K562 (cell line): ENCODE measurements at regions not wholly inside any gene's neighbourhood (a gene's known extent, or its start where the extent isn't known, plus 50 kb on each side); places are given as distances from the start of the nearest gene placed in this dataset.

Experiments used
- ATAC-seq: fragments of 200-7000 bp; cut with Tn5 transposase; 3 replicates; pipeline ENCODE4 v1.9.1; 2020; ENCODE audit warnings: moderate library complexity
- BruUV-seq: library from RNA; stranded (reverse); fragments of 400-500 nt; replicated peaks from 2 replicates; lab custom pipeline; 2021; lab: Mats Ljungman, UMichigan
- CTCF ChIA-PET: fragments of 300-600 bp; formaldehyde crosslinking; extraction: SDS; loops from one replicate; lab custom pipeline; 2021; ENCODE audit warnings: low intra/inter-chr PET ratio; lab: Yijun Ruan, JAX
- POLR2A ChIA-PET: fragments of 300-600, 350-650 bp; sonication (Branson Sonifier 250); formaldehyde crosslinking; extraction: SDS; loops from one replicate; lab custom pipeline; 2021; ENCODE audit warnings: antibody characterized with exemption, inconsistent platforms; lab: Yijun Ruan, JAX
- DNase-seq, 4 experiments: peaks; one replicate each; pipeline versions ENCODE4 v3.0.0 to v3.0.0-alpha.2; 2011 to 2018; ENCODE audit warnings: low spot score in 3 of 4, mixed read lengths in 3 of 4; ENCODE audit errors: extremely low read depth in 1 of 4
- FAIRE-seq: peaks from 2 replicates; lab custom pipeline; 2011; peaks lifted over from hg19 to GRCh38; lab: Jason Lieb, UNC
- H2AFZ ChIP-seq: 2 replicates; pipeline ENCODE4 v1.6.0; 2011; ENCODE audit warnings: low read depth, low read length, control low read depth, inconsistent platforms
- H3K27ac ChIP-seq: fragments of 200-600 bp; 3 replicates; pipeline ENCODE4 v1.8.0; 2011; ENCODE audit warnings: low read depth, mild to moderate bottlenecking, control low read depth, inconsistent platforms, low read length, moderate library complexity, mixed read lengths; ENCODE audit errors: extremely low read depth
- H3K27me3 ChIP-seq, 2 experiments: fragments of 300-600 bp in 1 of 2; 2 replicates in 1 of 2; 3 replicates in 1 of 2; pipeline versions ENCODE4 v1.6.0 to v1.8.0; 2011; ENCODE audit warnings: inconsistent platforms in 2 of 2, low read length in 2 of 2, mild to moderate bottlenecking in 1 of 2, mixed read lengths in 1 of 2, moderate library complexity in 1 of 2; ENCODE audit not compliant: control insufficient read depth in 2 of 2, insufficient read depth in 2 of 2
- H3K36me3 ChIP-seq: fragments of 300-600 bp; 3 replicates; pipeline ENCODE4 v1.8.0; 2011; ENCODE audit warnings: mild to moderate bottlenecking, low read length, inconsistent platforms; ENCODE audit not compliant: control insufficient read depth, insufficient read depth
- H3K4me1 ChIP-seq, 2 experiments: fragments of 200-600 bp in 1 of 2; replicated peaks in 1 of 2; 2 replicates in 1 of 2; 3 replicates in 1 of 2; pipeline versions ENCODE4 v1.5.1 to v1.8.0; 2011; ENCODE audit warnings: inconsistent platforms in 2 of 2, low read length in 2 of 2, mild to moderate bottlenecking in 1 of 2, mixed read lengths in 1 of 2, moderate library complexity in 1 of 2; ENCODE audit not compliant: control insufficient read depth in 2 of 2, insufficient read depth in 2 of 2
- H3K4me2 ChIP-seq: 2 replicates; pipeline ENCODE4 v1.6.1; 2011; ENCODE audit warnings: low read length, control low read depth, inconsistent platforms, mixed read lengths; ENCODE audit not compliant: insufficient read depth
- H3K4me3 ChIP-seq: fragments of 200-600 bp; sonication (generic), shearing (Covaris generic); 2 replicates; pipeline ENCODE4 v1.5.1; 2016; ENCODE audit warnings: control low read depth, inconsistent platforms
- H3K79me2 ChIP-seq: fragments of 200-600 bp; 3 replicates; pipeline ENCODE4 v1.8.0; 2011; ENCODE audit warnings: low read length, inconsistent platforms; ENCODE audit not compliant: control insufficient read depth, insufficient read depth
- H3K9ac ChIP-seq, 2 experiments: 2 replicates each; pipeline versions ENCODE4 v1.6.0 to v1.6.1; 2011; ENCODE audit warnings: low read depth in 2 of 2, low read length in 2 of 2, control low read depth in 1 of 2, inconsistent platforms in 1 of 2, mild to moderate bottlenecking in 1 of 2, mixed read lengths in 1 of 2; ENCODE audit not compliant: insufficient read depth in 1 of 2
- H3K9me1 ChIP-seq: one replicate; pipeline ENCODE4 v1.6.0; 2011; ENCODE audit warnings: inconsistent platforms, mild to moderate bottlenecking, low read length, moderate library complexity; ENCODE audit not compliant: control insufficient read depth, insufficient read depth
- H3K9me3 ChIP-seq: replicated peaks from 2 replicates; pipeline ENCODE4 v1.5.1; 2011; ENCODE audit warnings: low read depth, low read length, inconsistent platforms; ENCODE audit not compliant: control insufficient read depth, insufficient read depth
- H4K20me1 ChIP-seq: replicated peaks from 2 replicates; pipeline ENCODE4 v1.6.1; 2011; ENCODE audit warnings: low read length, inconsistent platforms, mixed read lengths; ENCODE audit not compliant: control insufficient read depth, insufficient read depth
- BRF1 ChIP-seq: IDR thresholded peaks from 3 replicates; pipeline ENCODE4 v1.6.1; 2011; ENCODE audit warnings: borderline replicate concordance, mild to moderate bottlenecking; ENCODE audit not compliant: insufficient read length; ENCODE audit errors: extremely low read depth
- C11orf30 ChIP-seq: fragments of 450-650 bp; IDR thresholded peaks from 2 replicates; pipeline ENCODE4 v1.6.1; 2016; ENCODE audit warnings: low read depth, mild to moderate bottlenecking
- FOXJ3 ChIP-seq: sonication (generic); formaldehyde crosslinking; IDR thresholded peaks from 2 replicates; pipeline ENCODE4 v1.4.0; 2020; ENCODE audit warnings: mild to moderate bottlenecking, missing genetic modification reagents
- HMGN3 ChIP-seq: IDR thresholded peaks from 2 replicates; pipeline ENCODE4 v1.6.1; 2011; ENCODE audit warnings: borderline replicate concordance, low read depth, mild to moderate bottlenecking, mixed read lengths, low read length; ENCODE audit not compliant: insufficient read length; ENCODE audit errors: extremely low read depth
- KLF10 ChIP-seq: fragments of 250-450 bp; sonication (Bioruptor Pico); IDR thresholded peaks from 2 replicates; pipeline ENCODE4 v1.6.1; 2021; ENCODE audit warnings: matching md5 sums
- NUFIP1 ChIP-seq: fragments of 450-650 bp; IDR thresholded peaks from 2 replicates; pipeline ENCODE4 v1.6.1; 2018; ENCODE audit not compliant: partially characterized antibody
- PHF21A ChIP-seq: fragments of 450-650 bp; IDR thresholded peaks from 2 replicates; pipeline ENCODE4 v1.6.1; 2017; ENCODE audit warnings: low read depth, borderline replicate concordance
- RBM25 ChIP-seq: fragments of 200-400 bp; formaldehyde crosslinking; IDR thresholded peaks from 2 replicates; pipeline ENCODE4 v1.6.1; 2018; ENCODE audit warnings: low read length, low read depth, moderate library complexity; ENCODE audit not compliant: severe bottlenecking
- RBM34 ChIP-seq: fragments of 200-400 bp; formaldehyde crosslinking; IDR thresholded peaks from 2 replicates; pipeline ENCODE4 v1.6.1; 2018; ENCODE audit warnings: low read length, borderline replicate concordance; ENCODE audit not compliant: insufficient read depth
- SMARCB1 ChIP-seq: IDR thresholded peaks from 2 replicates; pipeline ENCODE4 v1.6.1; 2011; ENCODE audit warnings: improper control_type of control experiment, low read depth; ENCODE audit not compliant: insufficient read length
- TRIM28 ChIP-seq: fragments of 450-650 bp; IDR thresholded peaks from 2 replicates; pipeline ENCODE4 v1.6.1; 2017
- XRCC5 ChIP-seq: fragments of 200-400 bp; formaldehyde crosslinking; IDR thresholded peaks from 2 replicates; pipeline ENCODE4 v1.6.1; 2017; ENCODE audit warnings: low read depth, mild to moderate bottlenecking, low read length
- ZBED1 ChIP-seq: IDR thresholded peaks from 2 replicates; pipeline ENCODE4 v1.6.1; 2014
- ZNF140 ChIP-seq: fragments of 250-450 bp; sonication (Bioruptor Pico); IDR thresholded peaks from 2 replicates; pipeline ENCODE4 v1.8.0; 2021; ENCODE audit warnings: moderate library complexity, mild to moderate bottlenecking, inconsistent platforms
- ZNF174 ChIP-seq: fragments of 250-450 bp; sonication (Bioruptor Pico); IDR thresholded peaks from 2 replicates; pipeline ENCODE4 v1.4.0; 2020; ENCODE audit warnings: mild to moderate bottlenecking
- ZNF384 ChIP-seq: IDR thresholded peaks from 2 replicates; pipeline ENCODE4 v1.6.1; 2012; ENCODE audit warnings: low read depth, low read length, improper control_type of control experiment
- ZNF75A ChIP-seq: fragments of 450-650 bp; formaldehyde crosslinking; IDR thresholded peaks from 2 replicates; pipeline ENCODE4 v1.4.0; 2020; ENCODE audit warnings: mild to moderate bottlenecking
- WGBS: fragments of 100-300 bp; shearing (Covaris generic); methylation state at CpG from one replicate; pipeline ENCODE4 v1.1.6; 2016; ENCODE audit warnings: low coverage, mixed read lengths; ENCODE audit not compliant: insufficient coverage; ENCODE audit errors: missing lambda C conversion rate; 5-methylcytosine and 5-hydroxymethylcytosine counted together
- in situ Hi-C: fragments of 300-500 bp; cut with MboI; formaldehyde crosslinking; loops from 4 replicates; pipeline ENCODE4 v1.15.0; 2018; ENCODE audit warnings: inconsistent platforms, mixed read lengths
- intact Hi-C: fragments of 100-400 bp; cut with micrococcal nuclease; formaldehyde crosslinking; loops from 2 replicates; pipeline ENCODE4 v1.14.2; 2022
- TF ChIP-seq, protein P1 (sequence below): IDR thresholded peaks from 2 replicates; pipeline ENCODE4 v1.6.1; 2011; ENCODE audit not compliant: insufficient read length; ENCODE audit errors: extremely low read depth
- TF ChIP-seq, protein P2 (sequence below): sonication (generic); formaldehyde crosslinking; IDR thresholded peaks from 2 replicates; pipeline ENCODE4 v1.8.1; 2022; ENCODE audit warnings: missing genetic modification reagents

GRCh38 chr4:143071351-143071750 lies 113.4 kb upstream of the USP38 start:
- no peak overlapping the region for H3K4me2 ChIP-seq
- no peak for TF ChIP-seq NUFIP1
- TF ChIP-seq ZNF140, result no peak
- no peak for TF ChIP-seq ZNF75A (CRISPR knock-in tag)
- TF ChIP-seq, protein P1, sequence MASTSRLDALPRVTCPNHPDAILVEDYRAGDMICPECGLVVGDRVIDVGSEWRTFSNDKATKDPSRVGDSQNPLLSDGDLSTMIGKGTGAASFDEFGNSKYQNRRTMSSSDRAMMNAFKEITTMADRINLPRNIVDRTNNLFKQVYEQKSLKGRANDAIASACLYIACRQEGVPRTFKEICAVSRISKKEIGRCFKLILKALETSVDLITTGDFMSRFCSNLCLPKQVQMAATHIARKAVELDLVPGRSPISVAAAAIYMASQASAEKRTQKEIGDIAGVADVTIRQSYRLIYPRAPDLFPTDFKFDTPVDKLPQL, result no peak
- TF ChIP-seq TRIM28, result no peak
- TF ChIP-seq C11orf30, result no peak
- no peak for TF ChIP-seq SMARCB1
- TF ChIP-seq, all 486 proteins: peak for 0
- no peaks in the 10 kb centered on the region for H3K27me3 ChIP-seq
- DNase-seq (no peak), ATAC-seq (no peak), FAIRE-seq (no peak)
- no peaks in the 10 kb centered on the region for H3K4me1 ChIP-seq
- no TSS peak for BruUV-seq
- no peak overlapping the region for H3K9ac ChIP-seq
- H3K4me3 ChIP-seq, result no peak overlapping the region
- H3K27ac ChIP-seq, result no peak overlapping the region
- no peak overlapping the region for H2AFZ ChIP-seq
- no peaks in the 10 kb centered on the region for H3K9me1 ChIP-seq
- intact Hi-C loops, result no loop called here
- H3K36me3 ChIP-seq, result no peaks in the 10 kb centered on the region
- H3K79me2 ChIP-seq, result no peaks in the 10 kb centered on the region
- 0% methylated on average over 4 of the region's 4 CpGs for WGBS
- H3K9me3 ChIP-seq, result no peaks in the 10 kb centered on the region; the same call in 1 of the 2 replicates
- no peaks in the 10 kb centered on the region for H4K20me1 ChIP-seq
- ChIA-PET POLR2A (interaction anchor here (0.6 kb wide), 1 partner anchor 716 kb away, joined by 3 read pairs; no protein-coding TSS in a partner anchor), CTCF (no interaction called here)
- in situ Hi-C loops, result no loop called here

- 0% methylated on average over 4 of the region's 4 CpGs for WGBS
- Histone ChIP-seq H3K36me3 (no peaks in the 10 kb centered on the region), H2AFZ (no peak overlapping the region), H3K9ac (no peak overlapping the region), H3K27me3 (no peaks in the 10 kb centered on the region), H3K4me3 (no peak overlapping the region), H4K20me1 (no peaks in the 10 kb centered on the region), H3K9me3 (no peaks in the 10 kb centered on the region), H3K4me1 (no peaks in the 10 kb centered on the region), H3K27ac (no peak overlapping the region), H3K9me1 (no peaks in the 10 kb centered on the region), H3K4me2 (no peak overlapping the region), H3K79me2 (no peaks in the 10 kb centered on the region)
- FAIRE-seq, result no peak
- POLR2A ChIA-PET, result no interaction called here
- intact Hi-C loops, result no loop called here
- no peak for ATAC-seq
- DNase-seq, result no peak
- CTCF ChIA-PET, result no interaction called here
- no TSS peak for BruUV-seq
- in situ Hi-C loops, result no loop called here
- TF ChIP-seq ZNF384 (no peak), BRF1 (no peak), RBM34 (no peak), ZBED1 (no peak), KLF10 (no peak), PHF21A (no peak), ZNF174 (CRISPR knock-in tag) (no peak), XRCC5 (no peak), FOXJ3 (CRISPR knock-in tag) (no peak), RBM25 (no peak), HMGN3 (no peak)
- TF ChIP-seq, protein P2, sequence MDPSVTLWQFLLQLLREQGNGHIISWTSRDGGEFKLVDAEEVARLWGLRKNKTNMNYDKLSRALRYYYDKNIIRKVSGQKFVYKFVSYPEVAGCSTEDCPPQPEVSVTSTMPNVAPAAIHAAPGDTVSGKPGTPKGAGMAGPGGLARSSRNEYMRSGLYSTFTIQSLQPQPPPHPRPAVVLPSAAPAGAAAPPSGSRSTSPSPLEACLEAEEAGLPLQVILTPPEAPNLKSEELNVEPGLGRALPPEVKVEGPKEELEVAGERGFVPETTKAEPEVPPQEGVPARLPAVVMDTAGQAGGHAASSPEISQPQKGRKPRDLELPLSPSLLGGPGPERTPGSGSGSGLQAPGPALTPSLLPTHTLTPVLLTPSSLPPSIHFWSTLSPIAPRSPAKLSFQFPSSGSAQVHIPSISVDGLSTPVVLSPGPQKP, result no peak
Measured at GRCh38 chr4:143076723-143077122, 108.0 kb upstream of the USP38 start.
